CD4-positive, alpha-beta T cell treated with Interleukin-4 for 4 hours (primary cell): ENCODE measurements at regions not wholly inside any gene's neighbourhood (a gene's known extent, or its start where the extent isn't known, plus 50 kb on each side); places are given as distances from the start of the nearest gene placed in this dataset.

ENCODE experiments used
- DNase-seq: peaks from one replicate; pipeline ENCODE4 v3.0.0-alpha.2; 2020

DNA sequence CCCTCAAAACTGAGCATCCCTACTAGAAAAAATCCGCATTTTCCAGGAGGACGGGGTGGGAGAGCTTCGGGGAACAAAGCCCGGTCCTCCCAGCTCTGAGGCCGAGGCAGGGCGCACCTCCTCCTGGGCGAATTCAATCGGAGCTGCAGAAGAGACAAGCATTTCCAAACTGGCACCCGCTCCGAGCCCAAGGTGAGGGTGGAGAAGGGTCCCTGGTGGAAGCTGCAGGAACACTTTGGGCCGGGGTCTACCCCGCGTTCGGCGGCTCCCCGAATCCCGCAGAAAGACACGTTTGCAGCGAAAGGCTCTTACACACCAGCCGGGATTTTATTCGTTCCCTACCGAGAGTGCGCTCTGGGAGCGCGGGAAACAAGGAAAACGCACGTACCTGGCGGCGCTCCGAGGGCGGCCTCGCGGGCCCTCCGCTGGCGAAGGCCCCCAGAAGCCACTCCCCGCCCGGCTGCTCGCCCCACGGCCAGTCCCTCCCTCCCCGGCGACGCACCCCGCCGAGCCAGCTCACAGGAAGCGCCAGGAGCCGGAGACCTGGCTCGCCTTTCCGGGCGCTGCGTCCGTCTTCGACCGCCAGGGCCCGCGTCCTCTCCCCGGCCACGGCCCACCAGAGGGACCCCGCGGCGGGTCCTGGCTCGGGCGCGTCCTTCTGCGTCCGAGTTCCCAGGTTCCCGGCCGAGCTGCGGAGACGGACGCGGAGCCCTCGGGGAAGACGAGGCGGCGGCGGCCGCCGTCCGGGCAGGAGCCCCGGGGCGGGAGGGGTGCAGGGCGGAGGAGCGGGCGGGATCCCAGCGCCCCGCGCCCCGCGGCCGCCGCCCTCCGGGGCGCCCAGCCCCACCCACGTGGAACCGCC, 49.8 kb upstream of the BAHCC1 start:
- peak; percentile 24 for DNase-seq
